ENCODE measurements at regions not wholly inside any gene's neighbourhood (a gene's known extent, or its start where the extent isn't known, plus 50 kb on each side); places are given as distances from the start of the nearest gene placed in this dataset.

DNA sequence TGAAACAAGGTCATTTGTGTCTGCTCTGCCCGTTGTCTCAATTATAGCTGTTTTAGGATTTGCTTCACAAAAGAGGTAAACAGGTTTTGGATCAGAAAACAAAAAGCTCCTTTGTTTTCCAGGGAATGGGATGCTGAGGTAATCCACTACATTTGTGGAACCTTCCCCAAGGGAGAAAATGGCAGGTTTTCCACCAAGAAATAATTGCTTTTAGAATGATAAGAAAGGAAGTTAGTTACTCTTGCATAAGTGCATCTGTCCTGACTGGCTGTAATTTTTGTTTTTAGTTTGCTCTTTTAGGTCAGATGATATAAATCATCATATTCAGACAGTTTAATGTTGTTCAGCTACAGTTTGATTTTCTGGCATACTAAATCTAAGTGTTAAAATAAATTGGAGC lies 198.5 kb upstream of the COL8A1 start:
- TF ChIP-seq POLR2A (IDR thresholded peaks at IDR 0.05; ENCODE audit: low read depth, low read length): no peak
- TF ChIP-seq POLR2AphosphoS5 (IDR thresholded peaks at IDR 0.05; ENCODE audit: low read depth, low read length): no peak

Data from GM12892 (cell line).